ENCODE measurements at regions not wholly inside any gene's neighbourhood (a gene's known extent, or its start where the extent isn't known, plus 50 kb on each side); places are given as distances from the start of the nearest gene placed in this dataset.

DNA sequence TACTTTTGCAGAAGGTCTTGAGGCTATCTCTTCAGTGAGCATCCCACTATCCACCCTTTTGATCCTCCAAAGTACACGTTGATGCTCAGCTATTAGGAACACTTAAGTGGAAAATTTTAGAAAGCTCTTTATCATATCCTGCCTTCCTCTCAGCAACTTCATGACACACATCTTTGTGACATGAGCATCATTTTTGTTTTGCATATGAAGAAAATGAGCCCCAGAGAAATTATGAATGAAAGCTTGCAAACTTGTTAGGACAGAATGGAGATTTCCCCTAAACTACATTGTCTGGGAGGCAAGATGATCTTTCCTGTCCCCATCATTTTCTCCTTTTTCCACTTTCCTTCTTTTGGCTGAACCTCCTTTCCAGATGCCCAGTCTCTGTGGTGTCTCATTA lies 239.4 kb upstream of the PIK3R1 start:
- TF ChIP-seq, protein P1, sequence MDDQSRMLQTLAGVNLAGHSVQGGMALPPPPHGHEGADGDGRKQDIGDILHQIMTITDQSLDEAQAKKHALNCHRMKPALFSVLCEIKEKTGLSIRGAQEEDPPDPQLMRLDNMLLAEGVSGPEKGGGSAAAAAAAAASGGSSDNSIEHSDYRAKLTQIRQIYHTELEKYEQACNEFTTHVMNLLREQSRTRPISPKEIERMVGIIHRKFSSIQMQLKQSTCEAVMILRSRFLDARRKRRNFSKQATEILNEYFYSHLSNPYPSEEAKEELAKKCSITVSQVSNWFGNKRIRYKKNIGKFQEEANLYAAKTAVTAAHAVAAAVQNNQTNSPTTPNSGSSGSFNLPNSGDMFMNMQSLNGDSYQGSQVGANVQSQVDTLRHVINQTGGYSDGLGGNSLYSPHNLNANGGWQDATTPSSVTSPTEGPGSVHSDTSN (CRISPR knock-in tag; IDR thresholded peaks at IDR 0.05) = no peak
- TF ChIP-seq, protein P2, sequence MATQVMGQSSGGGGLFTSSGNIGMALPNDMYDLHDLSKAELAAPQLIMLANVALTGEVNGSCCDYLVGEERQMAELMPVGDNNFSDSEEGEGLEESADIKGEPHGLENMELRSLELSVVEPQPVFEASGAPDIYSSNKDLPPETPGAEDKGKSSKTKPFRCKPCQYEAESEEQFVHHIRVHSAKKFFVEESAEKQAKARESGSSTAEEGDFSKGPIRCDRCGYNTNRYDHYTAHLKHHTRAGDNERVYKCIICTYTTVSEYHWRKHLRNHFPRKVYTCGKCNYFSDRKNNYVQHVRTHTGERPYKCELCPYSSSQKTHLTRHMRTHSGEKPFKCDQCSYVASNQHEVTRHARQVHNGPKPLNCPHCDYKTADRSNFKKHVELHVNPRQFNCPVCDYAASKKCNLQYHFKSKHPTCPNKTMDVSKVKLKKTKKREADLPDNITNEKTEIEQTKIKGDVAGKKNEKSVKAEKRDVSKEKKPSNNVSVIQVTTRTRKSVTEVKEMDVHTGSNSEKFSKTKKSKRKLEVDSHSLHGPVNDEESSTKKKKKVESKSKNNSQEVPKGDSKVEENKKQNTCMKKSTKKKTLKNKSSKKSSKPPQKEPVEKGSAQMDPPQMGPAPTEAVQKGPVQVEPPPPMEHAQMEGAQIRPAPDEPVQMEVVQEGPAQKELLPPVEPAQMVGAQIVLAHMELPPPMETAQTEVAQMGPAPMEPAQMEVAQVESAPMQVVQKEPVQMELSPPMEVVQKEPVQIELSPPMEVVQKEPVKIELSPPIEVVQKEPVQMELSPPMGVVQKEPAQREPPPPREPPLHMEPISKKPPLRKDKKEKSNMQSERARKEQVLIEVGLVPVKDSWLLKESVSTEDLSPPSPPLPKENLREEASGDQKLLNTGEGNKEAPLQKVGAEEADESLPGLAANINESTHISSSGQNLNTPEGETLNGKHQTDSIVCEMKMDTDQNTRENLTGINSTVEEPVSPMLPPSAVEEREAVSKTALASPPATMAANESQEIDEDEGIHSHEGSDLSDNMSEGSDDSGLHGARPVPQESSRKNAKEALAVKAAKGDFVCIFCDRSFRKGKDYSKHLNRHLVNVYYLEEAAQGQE (tag by site-specific recombination; IDR thresholded peaks at IDR 0.05) = no peak
- no peak for TF ChIP-seq KLF10 (tag by site-specific recombination; IDR thresholded peaks at IDR 0.05)
- TF ChIP-seq, protein P3, sequence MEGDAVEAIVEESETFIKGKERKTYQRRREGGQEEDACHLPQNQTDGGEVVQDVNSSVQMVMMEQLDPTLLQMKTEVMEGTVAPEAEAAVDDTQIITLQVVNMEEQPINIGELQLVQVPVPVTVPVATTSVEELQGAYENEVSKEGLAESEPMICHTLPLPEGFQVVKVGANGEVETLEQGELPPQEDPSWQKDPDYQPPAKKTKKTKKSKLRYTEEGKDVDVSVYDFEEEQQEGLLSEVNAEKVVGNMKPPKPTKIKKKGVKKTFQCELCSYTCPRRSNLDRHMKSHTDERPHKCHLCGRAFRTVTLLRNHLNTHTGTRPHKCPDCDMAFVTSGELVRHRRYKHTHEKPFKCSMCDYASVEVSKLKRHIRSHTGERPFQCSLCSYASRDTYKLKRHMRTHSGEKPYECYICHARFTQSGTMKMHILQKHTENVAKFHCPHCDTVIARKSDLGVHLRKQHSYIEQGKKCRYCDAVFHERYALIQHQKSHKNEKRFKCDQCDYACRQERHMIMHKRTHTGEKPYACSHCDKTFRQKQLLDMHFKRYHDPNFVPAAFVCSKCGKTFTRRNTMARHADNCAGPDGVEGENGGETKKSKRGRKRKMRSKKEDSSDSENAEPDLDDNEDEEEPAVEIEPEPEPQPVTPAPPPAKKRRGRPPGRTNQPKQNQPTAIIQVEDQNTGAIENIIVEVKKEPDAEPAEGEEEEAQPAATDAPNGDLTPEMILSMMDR (tag by site-specific recombination; IDR thresholded peaks at IDR 0.05) = no peak
- TF ChIP-seq, protein P4, sequence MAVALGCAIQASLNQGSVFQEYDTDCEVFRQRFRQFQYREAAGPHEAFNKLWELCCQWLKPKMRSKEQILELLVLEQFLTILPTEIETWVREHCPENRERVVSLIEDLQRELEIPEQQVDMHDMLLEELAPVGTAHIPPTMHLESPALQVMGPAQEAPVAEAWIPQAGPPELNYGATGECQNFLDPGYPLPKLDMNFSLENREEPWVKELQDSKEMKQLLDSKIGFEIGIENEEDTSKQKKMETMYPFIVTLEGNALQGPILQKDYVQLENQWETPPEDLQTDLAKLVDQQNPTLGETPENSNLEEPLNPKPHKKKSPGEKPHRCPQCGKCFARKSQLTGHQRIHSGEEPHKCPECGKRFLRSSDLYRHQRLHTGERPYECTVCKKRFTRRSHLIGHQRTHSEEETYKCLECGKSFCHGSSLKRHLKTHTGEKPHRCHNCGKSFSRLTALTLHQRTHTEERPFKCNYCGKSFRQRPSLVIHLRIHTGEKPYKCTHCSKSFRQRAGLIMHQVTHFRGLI (tag by site-specific recombination; IDR thresholded peaks at IDR 0.05) = no peak

Data from HEK293 (cell line).